Dermis microvascular lymphatic vessel endothelial cell (primary cell): ENCODE measurements at regions not wholly inside any gene's neighbourhood (a gene's known extent, or its start where the extent isn't known, plus 50 kb on each side); places are given as distances from the start of the nearest gene placed in this dataset.

Experiments used
- DNase-seq, 2 donors: peaks; one replicate each; pipeline versions ENCODE4 v3.0.0 to v3.0.0-alpha.2; 2010; ENCODE audit warnings: low read depth in 2 of 2

GRCh38 chr18:77906103-77906892, 656.6 kb downstream of the GALR1 start:
- no peak for DNase-seq

DNA sequence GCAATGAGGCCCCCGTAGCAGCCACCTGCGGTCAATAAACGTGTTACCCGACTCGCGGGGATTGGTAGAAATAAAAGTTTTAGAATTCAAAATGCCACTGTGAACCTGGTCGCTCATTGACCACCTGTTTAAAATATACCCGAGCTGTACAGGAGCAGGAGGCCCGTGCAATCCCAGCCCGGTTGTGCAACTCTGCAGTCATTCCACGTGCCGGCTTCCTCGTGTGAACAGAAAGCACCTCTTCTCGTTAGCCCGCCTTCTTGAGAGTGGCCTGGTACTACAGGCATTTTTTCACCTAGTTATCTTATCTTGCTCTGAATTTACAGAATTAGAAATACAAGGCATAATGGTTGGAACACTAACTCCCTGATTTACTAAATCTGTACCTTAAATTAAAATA, 660.7 kb downstream of the GALR1 start:
- no peak for DNase-seq

GRCh38 chr18:77911971-77912605, 662.4 kb downstream of the GALR1 start:
- no peak for DNase-seq

GRCh38 chr18:77918730-77919129, 669.1 kb downstream of the GALR1 start:
- no peak for DNase-seq

GRCh38 chr18:77919923-77920322, 670.3 kb downstream of the GALR1 start:
- DNase-seq, result no peak

GRCh38 chr18:77935342-77935741, 685.7 kb downstream of the GALR1 start:
- no peak for DNase-seq

DNA sequence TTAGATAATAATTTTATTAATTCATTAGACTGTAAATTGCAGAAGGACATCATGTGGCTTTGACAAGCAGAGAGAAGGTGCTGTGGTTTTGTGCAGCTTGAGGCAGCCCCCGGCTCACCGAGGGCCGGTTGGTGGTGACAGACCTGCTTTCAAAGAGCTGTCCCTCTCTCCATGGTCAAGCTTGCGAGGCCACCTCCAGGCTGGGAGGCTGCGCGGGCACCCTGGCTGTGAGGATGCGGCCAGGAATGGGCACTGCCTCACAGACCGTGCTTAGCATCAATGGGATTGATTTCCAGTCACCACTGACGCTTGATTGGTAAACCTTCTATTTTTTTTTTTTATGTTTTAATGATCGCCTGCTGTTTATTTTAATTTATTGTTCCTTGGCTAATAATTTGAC, 690.9 kb downstream of the GALR1 start:
- no peak for DNase-seq

- no peak for DNase-seq
These were observed 694.9 kb downstream of the GALR1 start for GRCh38 chr18:77944533-77944932.

GRCh38 chr18:77948567-77948966, 698.9 kb downstream of the GALR1 start:
- no peak for DNase-seq

DNA sequence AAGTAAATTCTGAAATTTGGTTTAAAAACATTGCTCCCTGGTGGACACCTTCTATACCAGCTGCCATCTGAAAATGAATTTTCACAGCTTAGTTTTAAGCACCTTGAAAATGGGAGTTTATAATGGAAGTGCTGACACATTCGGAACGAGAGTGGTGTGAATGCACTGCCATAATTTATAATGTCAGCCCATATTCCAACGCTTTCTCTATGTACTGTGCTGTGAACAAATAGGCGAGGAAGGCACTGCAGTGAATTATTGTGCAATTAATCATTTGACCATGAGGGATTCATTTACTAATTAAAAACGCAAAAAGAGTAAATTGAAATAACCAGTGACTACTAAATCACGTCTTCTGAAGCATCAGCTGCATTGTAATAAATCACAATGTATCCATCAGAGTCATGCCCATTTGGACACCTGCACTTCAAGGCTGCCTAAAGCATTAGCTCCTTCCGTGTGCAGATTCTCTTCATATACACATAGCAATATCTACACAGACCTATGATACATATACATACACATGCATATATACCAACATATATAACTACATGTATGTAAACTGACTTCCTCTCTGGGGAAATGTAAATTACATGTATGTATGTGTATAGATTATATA, 699.8 kb downstream of the GALR1 start:
- no peak for DNase-seq

DNA sequence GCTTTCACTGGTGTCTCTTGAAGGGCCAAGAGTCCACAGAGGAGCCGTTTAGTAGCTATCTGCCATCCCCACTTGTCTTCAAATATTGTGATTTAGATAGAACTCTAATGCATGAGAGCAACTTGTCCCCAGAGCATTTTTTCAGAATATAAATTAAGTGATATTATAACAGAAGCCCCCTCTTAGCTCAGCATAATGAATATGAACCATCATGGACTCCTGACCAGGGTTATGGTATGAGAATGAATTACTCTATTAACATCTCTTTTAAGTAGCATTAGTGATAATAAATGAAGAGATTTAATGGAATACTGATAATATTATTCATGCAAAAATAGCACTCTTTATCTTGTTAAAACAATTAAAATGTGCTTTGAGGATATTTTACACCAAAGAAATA, 709.6 kb downstream of the GALR1 start:
- no peak for DNase-seq

DNA sequence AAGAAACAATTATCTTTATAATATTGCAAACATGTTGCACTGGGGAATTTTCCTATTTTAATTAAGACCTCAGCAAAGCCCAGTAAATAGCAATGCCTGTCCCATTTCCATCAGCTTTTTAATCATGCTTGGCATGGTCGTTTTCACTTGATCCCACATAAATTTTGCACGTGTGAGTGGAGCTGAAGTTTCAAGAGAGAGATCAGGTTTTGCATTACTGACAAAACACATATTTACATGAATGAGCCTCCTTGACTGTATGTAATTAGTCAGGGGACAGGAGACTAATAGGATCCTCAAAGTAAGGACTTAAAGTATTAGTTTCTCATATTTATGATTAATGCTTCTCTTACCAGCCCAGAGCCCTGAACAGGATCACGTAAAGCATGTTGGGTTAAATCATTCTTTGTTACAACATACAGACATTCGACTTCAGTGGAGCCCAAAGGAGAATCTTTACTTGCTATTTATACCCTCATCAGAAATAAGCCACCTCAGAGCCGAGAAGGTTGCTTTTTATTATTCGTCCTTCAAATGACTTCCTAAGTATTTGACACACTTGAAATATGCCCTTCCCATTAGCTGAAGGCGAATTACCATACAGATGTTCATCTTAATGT, 711.3 kb downstream of the GALR1 start:
- no peak for DNase-seq

- DNase-seq, result no peak
These were observed 717.4 kb downstream of the GALR1 start for GRCh38 chr18:77967071-77967470.

GRCh38 chr18:77967791-77968190, 718.1 kb downstream of the GALR1 start:
- no peak for DNase-seq

DNA sequence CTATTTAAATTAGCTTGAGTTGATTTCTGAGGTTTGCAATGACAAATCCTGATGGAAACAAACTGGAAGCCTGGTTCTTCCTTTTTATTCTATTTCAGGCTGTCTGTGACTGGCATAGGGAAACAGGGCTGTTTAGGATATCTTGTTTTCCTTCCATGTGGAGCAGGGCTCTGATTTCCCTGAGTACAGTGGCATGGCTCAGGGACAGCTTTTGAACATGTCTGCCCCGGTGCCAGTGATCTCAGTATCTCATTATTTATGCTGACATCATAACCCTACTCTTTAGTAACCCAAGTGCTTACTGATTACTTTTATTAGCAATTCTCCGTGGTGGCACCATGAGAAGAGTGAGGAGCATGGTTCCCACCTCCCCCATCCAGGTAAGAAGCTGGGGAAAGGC, 720.3 kb downstream of the GALR1 start:
- no peak for DNase-seq

- DNase-seq, result no peak
These were observed 721.2 kb downstream of the GALR1 start for GRCh38 chr18:77970814-77971213.

DNA sequence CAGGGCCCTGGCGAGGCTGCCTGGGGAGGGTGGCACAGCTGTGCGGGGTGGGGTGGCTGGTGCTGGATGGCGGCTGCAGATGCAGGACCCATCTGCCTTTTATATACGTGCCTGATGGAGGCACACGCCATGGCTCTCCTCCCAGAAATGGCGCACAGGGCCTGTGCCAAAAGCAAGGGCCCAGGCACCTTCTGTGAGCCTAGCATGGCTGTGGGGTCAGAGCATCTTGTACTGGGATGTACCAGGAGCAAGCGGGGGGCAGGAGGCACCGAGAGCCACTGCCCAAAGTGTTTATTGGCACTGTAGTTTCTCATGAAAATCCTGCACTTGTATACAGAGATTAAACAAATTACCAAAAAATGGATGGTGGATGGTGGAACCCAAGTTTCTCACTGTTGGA, 724.1 kb downstream of the GALR1 start:
- no peak for DNase-seq

DNA sequence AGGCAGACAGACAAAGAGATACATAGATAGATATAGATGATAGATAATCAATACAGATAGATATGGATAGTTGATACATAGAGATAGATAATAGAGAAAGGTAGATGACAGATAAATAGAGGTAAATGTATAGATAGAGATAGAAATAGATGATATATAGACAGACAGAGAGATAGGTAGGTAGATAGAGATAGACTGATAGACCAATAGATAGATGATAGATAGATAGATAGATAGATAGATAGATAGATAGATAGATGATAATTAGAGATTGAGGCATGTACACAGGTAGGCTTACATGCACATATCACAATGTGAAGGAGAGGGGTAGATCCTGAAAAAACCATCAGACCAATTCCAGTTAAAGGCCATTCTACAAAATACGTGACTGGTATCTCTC, 724.7 kb downstream of the GALR1 start:
- no peak for DNase-seq

DNA sequence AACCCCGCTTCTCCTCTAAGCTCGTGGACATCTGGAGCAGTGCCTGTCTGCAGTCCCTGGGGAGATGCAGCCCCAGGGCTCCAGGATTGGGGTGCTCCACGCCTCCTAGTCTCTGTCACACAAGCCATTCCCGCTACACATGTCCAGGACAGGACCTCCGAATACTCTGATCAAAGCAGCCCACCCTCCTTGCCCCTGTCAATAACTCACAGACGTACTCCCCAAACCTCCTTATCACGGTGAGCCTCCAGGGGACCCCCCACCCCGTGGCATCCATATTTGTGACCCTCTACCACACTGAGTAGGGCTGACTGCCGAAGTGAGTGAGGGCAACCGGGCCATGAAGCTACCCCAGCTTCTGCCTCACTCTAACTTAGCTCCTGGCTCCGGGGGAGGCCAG, 727.7 kb downstream of the GALR1 start:
- DNase-seq, result no peak

- DNase-seq, result no peak
These were observed 730.6 kb downstream of the GALR1 start for GRCh38 chr18:77980275-77980674.

DNA sequence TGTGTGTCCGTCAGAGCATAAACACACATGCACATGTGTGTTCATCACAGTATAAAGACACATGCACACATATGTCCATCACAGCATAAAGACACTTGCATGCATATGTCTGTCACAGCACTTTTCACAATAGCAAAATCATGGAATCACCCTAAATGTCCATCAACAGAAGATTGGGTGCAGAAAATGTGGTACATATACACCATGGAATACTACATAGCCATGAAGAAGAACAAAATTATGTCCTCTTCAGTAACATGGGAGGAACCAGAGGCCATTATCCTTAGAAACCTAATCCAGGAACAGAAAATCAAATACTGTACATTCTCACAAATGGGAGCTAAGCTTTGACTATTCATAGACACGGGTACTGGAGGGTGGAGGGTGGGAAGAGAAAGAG, 732.2 kb downstream of the GALR1 start:
- DNase-seq, result no peak

GRCh38 chr18:77983270-77983669, 733.6 kb downstream of the GALR1 start:
- DNase-seq, result no peak

DNA sequence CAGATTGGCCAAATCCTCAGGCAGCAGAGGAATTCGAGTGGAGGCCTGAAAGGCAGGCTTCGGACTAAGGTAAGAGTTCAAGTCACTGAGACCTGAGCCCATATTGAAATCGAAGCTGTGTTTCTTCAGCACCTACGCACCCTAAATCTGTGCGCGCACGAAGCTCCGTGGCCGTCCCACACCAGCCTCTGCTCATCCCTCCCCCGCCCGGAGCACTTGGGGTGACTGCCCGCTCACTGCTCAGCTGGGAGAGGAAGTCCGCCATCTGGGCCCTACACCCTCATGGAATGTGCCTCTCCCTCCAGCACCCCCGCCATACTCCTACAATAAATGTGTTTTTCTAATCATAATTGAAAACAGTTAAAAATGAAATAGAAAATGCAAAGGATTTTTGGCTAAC, 734.5 kb downstream of the GALR1 start:
- DNase-seq, result no peak
